ENCODE measurements at regions not wholly inside any gene's neighbourhood (a gene's known extent, or its start where the extent isn't known, plus 50 kb on each side); places are given as distances from the start of the nearest gene placed in this dataset.

DNA sequence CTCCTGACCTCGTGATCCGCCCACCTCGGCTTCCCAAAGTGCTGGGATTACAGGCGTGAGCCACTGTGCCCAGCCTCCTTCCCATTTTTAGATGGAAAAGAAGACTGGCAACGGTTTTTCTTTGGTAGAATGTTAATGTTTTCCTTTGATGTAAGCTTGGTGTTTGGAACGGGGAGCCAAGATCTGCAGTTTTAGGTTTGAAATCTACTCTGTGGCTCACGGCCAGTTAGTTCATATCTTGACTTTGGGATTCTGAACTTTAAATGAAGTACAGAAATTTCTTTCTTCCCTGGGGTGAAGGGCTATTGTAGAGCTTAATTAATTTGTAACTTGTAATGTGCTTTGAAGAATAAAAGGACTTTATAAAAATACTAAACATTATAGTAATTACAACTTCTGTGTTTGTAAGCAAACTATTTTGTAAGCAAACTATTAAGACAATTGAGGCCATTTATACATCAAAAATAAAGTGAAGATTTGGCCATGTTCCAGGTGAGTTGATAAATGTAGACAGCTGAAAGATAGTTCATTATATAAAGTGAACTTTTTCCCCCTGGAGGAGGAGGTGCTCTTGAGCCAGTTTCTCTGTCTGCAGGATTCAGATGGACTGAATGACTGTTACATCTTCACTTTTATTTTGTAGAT is 117.1 kb upstream of the TUT7 start:
- intact Hi-C loops (cut with micrococcal nuclease; ENCODE audit: unreplicated experiment), result no loop called here
- Mint-ChIP-seq H3K36me3 (ENCODE audit: insufficient read depth, unreplicated experiment) (no peaks in the 10 kb centered on the region), H3K27ac (ENCODE audit: unreplicated experiment) (no peak overlapping the region), H3K4me3 (ENCODE audit: low read depth, unreplicated experiment) (no peak overlapping the region), H3K9me3 (ENCODE audit: low read depth, unreplicated experiment) (peaks cover 2% of the 10 kb centered on the region), H3K27me3 (ENCODE audit: unreplicated experiment) (no peaks in the 10 kb centered on the region), H3K4me1 (ENCODE audit: low read depth, unreplicated experiment) (peaks cover 23% of the 10 kb centered on the region)
- CTCF ChIA-PET, result no interaction called here
- no peak for DNase-seq
- BruUV-seq (replicated peaks), result no TSS peak
- TF ChIP-seq CTCF (IDR thresholded peaks at IDR 0.05; ENCODE audit: unreplicated experiment), result no peak

DNA sequence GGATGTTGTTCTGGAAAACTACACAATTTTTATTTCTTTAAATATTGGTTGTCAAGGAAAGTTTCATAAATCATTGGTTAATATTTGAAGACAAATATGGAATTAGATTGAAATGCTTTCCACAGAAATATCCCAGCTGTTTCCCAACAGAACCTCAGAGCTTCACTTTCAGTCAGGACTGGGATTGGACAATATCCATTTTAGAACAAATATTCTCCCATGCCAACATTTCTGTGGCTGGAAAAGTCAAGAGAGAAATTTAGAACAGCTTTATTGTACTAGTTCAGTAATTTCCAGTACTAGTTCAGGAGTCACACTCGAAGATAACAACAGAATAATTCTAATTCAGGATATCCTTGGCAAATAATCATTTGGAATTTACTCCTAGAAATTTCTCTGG is 116.1 kb upstream of the TUT7 start:
- H3K27ac Mint-ChIP-seq (ENCODE audit: unreplicated experiment), result peak overlapping the region; percentile 77
- H3K27me3 Mint-ChIP-seq (ENCODE audit: unreplicated experiment), result no peaks in the 10 kb centered on the region
- CTCF ChIA-PET, result no interaction called here
- intact Hi-C loops (cut with micrococcal nuclease; ENCODE audit: unreplicated experiment), result no loop called here
- H3K4me1 Mint-ChIP-seq (ENCODE audit: low read depth, unreplicated experiment), result peaks cover 23% of the 10 kb centered on the region
- no TSS peak for BruUV-seq (replicated peaks)
- peaks cover 2% of the 10 kb centered on the region for H3K9me3 Mint-ChIP-seq (ENCODE audit: low read depth, unreplicated experiment)
- no peak overlapping the region for H3K4me3 Mint-ChIP-seq (ENCODE audit: low read depth, unreplicated experiment)
- no peak for DNase-seq
- no peaks in the 10 kb centered on the region for H3K36me3 Mint-ChIP-seq (ENCODE audit: insufficient read depth, unreplicated experiment)
- TF ChIP-seq CTCF (IDR thresholded peaks at IDR 0.05; ENCODE audit: unreplicated experiment), result no peak

DNA sequence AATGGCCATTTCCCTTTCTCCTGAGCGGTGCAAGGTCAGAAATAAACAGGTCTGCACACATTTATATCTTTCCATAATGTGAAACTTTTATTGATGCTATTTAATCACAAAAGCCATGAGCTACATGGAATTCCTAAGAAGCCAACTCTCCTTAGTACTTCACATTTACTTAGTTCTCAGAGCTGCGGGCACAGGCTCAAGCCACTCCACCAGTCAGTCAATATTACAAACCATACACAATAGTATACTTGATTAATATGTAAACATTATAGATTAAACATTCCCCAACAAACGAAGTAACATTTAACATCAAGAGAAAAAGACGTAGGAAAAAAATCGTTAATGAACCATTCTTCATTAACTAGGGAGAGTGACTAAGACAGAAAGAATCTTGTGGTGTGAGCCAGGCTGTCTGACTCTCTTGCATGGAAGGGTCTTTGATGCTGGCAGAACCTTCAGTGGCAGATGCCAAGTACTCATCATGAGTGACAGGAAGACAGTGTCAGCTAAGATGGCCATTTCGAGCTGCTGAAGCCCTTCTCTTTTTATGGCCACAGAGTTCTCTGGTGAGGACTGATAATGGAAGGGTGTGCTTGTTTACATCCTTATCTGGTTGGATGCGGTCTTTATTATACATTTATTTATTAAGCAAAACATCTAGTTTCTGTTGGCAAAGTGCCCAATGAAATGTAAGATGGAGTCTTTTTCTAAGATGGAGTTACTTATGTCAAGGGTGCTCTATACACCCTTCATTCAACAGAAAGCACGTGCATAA is 115.5 kb upstream of the TUT7 start:
- CTCF ChIA-PET, result interaction anchor here (0.6 kb wide), 1 partner anchor 231 kb away, joined by 4 read pairs; no protein-coding TSS in a partner anchor
- Mint-ChIP-seq H3K36me3 (ENCODE audit: insufficient read depth, unreplicated experiment) (no peaks in the 10 kb centered on the region), H3K9me3 (ENCODE audit: low read depth, unreplicated experiment) (peaks cover 2% of the 10 kb centered on the region), H3K27me3 (ENCODE audit: unreplicated experiment) (no peaks in the 10 kb centered on the region), H3K4me3 (ENCODE audit: low read depth, unreplicated experiment) (no peak overlapping the region), H3K27ac (ENCODE audit: unreplicated experiment) (peak overlapping the region; percentile 77), H3K4me1 (ENCODE audit: low read depth, unreplicated experiment) (peaks cover 23% of the 10 kb centered on the region)
- BruUV-seq (replicated peaks), result no TSS peak
- intact Hi-C loops (cut with micrococcal nuclease; ENCODE audit: unreplicated experiment), result no loop called here
- peak; percentile 34 for DNase-seq
- TF ChIP-seq CTCF (IDR thresholded peaks at IDR 0.05; ENCODE audit: unreplicated experiment), result no peak

- no TSS peak for BruUV-seq (replicated peaks)
- Mint-ChIP-seq H3K27me3 (ENCODE audit: unreplicated experiment) (no peaks in the 10 kb centered on the region), H3K36me3 (ENCODE audit: insufficient read depth, unreplicated experiment) (no peaks in the 10 kb centered on the region), H3K9me3 (ENCODE audit: low read depth, unreplicated experiment) (no peaks in the 10 kb centered on the region), H3K27ac (ENCODE audit: unreplicated experiment) (peak overlapping the region; percentile 3), H3K4me3 (ENCODE audit: low read depth, unreplicated experiment) (no peak overlapping the region), H3K4me1 (ENCODE audit: low read depth, unreplicated experiment) (peaks cover 24% of the 10 kb centered on the region)
- DNase-seq, result peak; percentile 39
- TF ChIP-seq CTCF (IDR thresholded peaks at IDR 0.05; ENCODE audit: unreplicated experiment), result no peak
- CTCF ChIA-PET, result no interaction called here
- intact Hi-C loops (cut with micrococcal nuclease; ENCODE audit: unreplicated experiment), result no loop called here
Observed at GRCh38 chr9:86464242-86464641, 110.0 kb upstream of the TUT7 start.
